H1 (cell line): ENCODE measurements at regions not wholly inside any gene's neighbourhood (a gene's known extent, or its start where the extent isn't known, plus 50 kb on each side); places are given as distances from the start of the nearest gene placed in this dataset.

Source experiments
- CTCF ChIA-PET: fragments of 300-600 bp; sonication (Branson Sonifier 250); formaldehyde crosslinking; loops from one replicate; lab custom pipeline; 2021; ENCODE audit not compliant: partially characterized antibody; lab: Charles Lee
- POLR2A ChIA-PET: fragments of 300-600 bp; sonication (Branson Sonifier 250); formaldehyde crosslinking; loops from one replicate; lab custom pipeline; 2021; ENCODE audit warnings: inconsistent platforms; ENCODE audit not compliant: partially characterized antibody; lab: Charles Lee
- DNase-seq, 2 experiments: peaks; one replicate each; pipeline versions ENCODE4 v3.0.0 to v3.0.0-alpha.2; 2010 to 2022; ENCODE audit warnings: low spot score in 2 of 2, low read depth in 1 of 2, mixed read lengths in 1 of 2
- FAIRE-seq: peaks from 2 replicates; lab custom pipeline; 2011; peaks lifted over from hg19 to GRCh38; lab: Jason Lieb, UNC
- H2AFZ ChIP-seq: 2 replicates; pipeline ENCODE4 v1.8.1; 2012; ENCODE audit warnings: low read length, inconsistent platforms
- H2AK5ac ChIP-seq: 2 replicates; pipeline ENCODE4 v1.6.1; 2013; ENCODE audit warnings: low read depth, low read length
- H2BK120ac ChIP-seq: replicated peaks from 2 replicates; pipeline ENCODE3; 2013; ENCODE audit warnings: low read depth, low read length, inconsistent platforms
- H2BK12ac ChIP-seq: 2 replicates; pipeline ENCODE4 v1.6.1; 2013; ENCODE audit warnings: low read depth, low read length
- H2BK15ac ChIP-seq: 2 replicates; pipeline ENCODE4 v1.6.1; 2013; ENCODE audit warnings: low read length
- H2BK20ac ChIP-seq: 2 replicates; pipeline ENCODE4 v1.6.1; 2013; ENCODE audit warnings: low read length
- H2BK5ac ChIP-seq: 2 replicates; pipeline ENCODE4 v1.6.1; 2013; ENCODE audit warnings: low read depth, low read length
- H3K14ac ChIP-seq: 2 replicates; pipeline ENCODE4 v1.6.1; 2013; ENCODE audit warnings: inconsistent platforms; ENCODE audit not compliant: insufficient read length
- H3K18ac ChIP-seq: 2 replicates; pipeline ENCODE4 v1.6.1; 2013; ENCODE audit warnings: low read length; ENCODE audit errors: extremely low read depth
- H3K23ac ChIP-seq: 2 replicates; pipeline ENCODE4 v1.6.1; 2013; ENCODE audit warnings: inconsistent platforms; ENCODE audit not compliant: insufficient read length
- H3K23me2 ChIP-seq: 2 replicates; pipeline ENCODE4 v1.6.1; 2013; ENCODE audit warnings: low read depth, low read length
- H3K27ac ChIP-seq: 2 replicates; pipeline ENCODE4 v1.6.1; 2011; ENCODE audit warnings: low read depth, low read length, inconsistent platforms
- H3K27me3 ChIP-seq, 4 experiments: replicated peaks in 1 of 4; 1 replicate in 1 of 4; 2 replicates in 3 of 4; pipeline versions ENCODE4 v1.6.1 to v1.8.1; 2011 to 2013; ENCODE audit warnings: low read length in 3 of 4, mild to moderate bottlenecking in 3 of 4, inconsistent platforms in 2 of 4, mixed read lengths in 2 of 4, moderate library complexity in 1 of 4; ENCODE audit not compliant: control insufficient read depth in 3 of 4, insufficient read depth in 3 of 4; ENCODE audit errors: extremely low read depth in 1 of 4
- H3K36me3 ChIP-seq, 4 experiments: 2 replicates each; pipeline versions ENCODE4 v1.6.1 to v1.8.1; 2011 to 2013; ENCODE audit warnings: mild to moderate bottlenecking in 4 of 4, low read length in 3 of 4, moderate library complexity in 2 of 4, control low read depth in 1 of 4, inconsistent platforms in 1 of 4; ENCODE audit not compliant: insufficient read depth in 4 of 4, control insufficient read depth in 2 of 4
- H3K4ac ChIP-seq: replicated peaks from 2 replicates; pipeline ENCODE3; 2013; ENCODE audit warnings: low read length, low read depth, mixed read lengths, inconsistent platforms; ENCODE audit not compliant: insufficient read length
- H3K4me1 ChIP-seq, 4 experiments: replicated peaks in 1 of 4; 1 replicate in 1 of 4; 2 replicates in 3 of 4; pipeline versions ENCODE4 v1.6.1 to v1.8.1; 2011 to 2013; ENCODE audit warnings: low read length in 3 of 4, inconsistent platforms in 2 of 4, mixed read lengths in 1 of 4; ENCODE audit not compliant: insufficient read depth in 4 of 4, control insufficient read depth in 3 of 4
- H3K4me2 ChIP-seq, 2 experiments: 2 replicates each; pipeline versions ENCODE4 v1.6.1 to v1.8.1; 2011 to 2013; ENCODE audit warnings: low read depth in 2 of 2, low read length in 2 of 2, control low read depth in 1 of 2, inconsistent platforms in 1 of 2, mild to moderate bottlenecking in 1 of 2; ENCODE audit not compliant: insufficient read depth in 1 of 2
- H3K4me3 ChIP-seq, 4 experiments: fragments of 200-600, 300-600 bp in 1 of 4; sonication (generic), shearing (Covaris generic), sonication (Bioruptor Twin) in 1 of 4; 2 replicates each; pipeline versions ENCODE4 v1.5.1 to v1.8.1; 2011 to 2016; ENCODE audit warnings: low read length in 4 of 4, low read depth in 3 of 4, control low read depth in 2 of 4, inconsistent platforms in 2 of 4, mild to moderate bottlenecking in 2 of 4, mixed read lengths in 1 of 4, moderate library complexity in 1 of 4; ENCODE audit not compliant: insufficient read depth in 2 of 4; ENCODE audit errors: extremely low read depth in 1 of 4
- H3K56ac ChIP-seq: replicated peaks from 2 replicates; pipeline ENCODE3; 2013; ENCODE audit warnings: low read depth, mild to moderate bottlenecking, mixed read lengths, low read length, inconsistent platforms; ENCODE audit not compliant: insufficient read length
- H3K79me1 ChIP-seq: 2 replicates; pipeline ENCODE4 v1.6.1; 2013; ENCODE audit warnings: low read depth, low read length, control low read depth
- H3K79me2 ChIP-seq, 2 experiments: 2 replicates each; pipeline versions ENCODE4 v1.6.1 to v1.8.1; 2012 to 2013; ENCODE audit warnings: low read length in 2 of 2, mild to moderate bottlenecking in 2 of 2, inconsistent platforms in 1 of 2; ENCODE audit not compliant: insufficient read depth in 2 of 2, control insufficient read depth in 1 of 2
- H3K9ac ChIP-seq, 4 experiments: replicated peaks in 1 of 4; 1 replicate in 1 of 4; 2 replicates in 3 of 4; pipeline versions ENCODE4 v1.6.1 to v1.8.1; 2011 to 2013; ENCODE audit warnings: low read depth in 3 of 4, low read length in 3 of 4, control low read depth in 2 of 4, mild to moderate bottlenecking in 2 of 4, moderate library complexity in 2 of 4, inconsistent platforms in 1 of 4; ENCODE audit errors: extremely low read depth in 1 of 4
- H3K9me3 ChIP-seq, 2 experiments: 2 replicates each; pipeline versions ENCODE4 v1.6.1 to v1.8.1; 2012 to 2013; ENCODE audit warnings: mild to moderate bottlenecking in 2 of 2, moderate library complexity in 2 of 2, control low read depth in 1 of 2, inconsistent platforms in 1 of 2, low read depth in 1 of 2, low read length in 1 of 2, mixed read lengths in 1 of 2; ENCODE audit not compliant: insufficient read depth in 2 of 2
- H4K20me1 ChIP-seq, 2 experiments: replicated peaks in 1 of 2; 2 replicates each; pipeline versions ENCODE3 to v1.8.1; 2011 to 2013; ENCODE audit warnings: inconsistent platforms in 2 of 2, low read length in 2 of 2, mild to moderate bottlenecking in 1 of 2; ENCODE audit not compliant: insufficient read depth in 2 of 2, control insufficient read depth in 1 of 2
- H4K5ac ChIP-seq: 2 replicates; pipeline ENCODE4 v1.6.1; 2013; ENCODE audit warnings: low read length, low read depth, mixed read lengths, inconsistent platforms; ENCODE audit not compliant: insufficient read length
- H4K8ac ChIP-seq: 2 replicates; pipeline ENCODE4 v1.8.0; 2013; ENCODE audit warnings: mild to moderate bottlenecking, moderate library complexity, low read length, inconsistent platforms; ENCODE audit not compliant: insufficient read depth; ENCODE audit errors: extremely low read depth
- H4K91ac ChIP-seq: replicated peaks from 2 replicates; pipeline ENCODE3; 2013; ENCODE audit warnings: low read length, mixed read lengths, inconsistent platforms; ENCODE audit not compliant: insufficient read length
- CTBP2 ChIP-seq: IDR thresholded peaks from 2 replicates; pipeline ENCODE4 v1.7.0; 2011; ENCODE audit warnings: borderline replicate concordance, mild to moderate bottlenecking, moderate library complexity, mixed read lengths, low read length; ENCODE audit not compliant: insufficient read depth, insufficient read length
- EZH2 ChIP-seq: fragments of 200-600 bp; sonication (generic); IDR thresholded peaks from 2 replicates; pipeline ENCODE4 v1.7.1; 2012; ENCODE audit warnings: low read depth, mild to moderate bottlenecking, moderate library complexity, low read length, inconsistent platforms; ENCODE audit not compliant: severe bottlenecking
- JUN ChIP-seq: IDR thresholded peaks from 2 replicates; pipeline ENCODE4 v1.6.1; 2011; ENCODE audit warnings: low read depth, mild to moderate bottlenecking, improper control_type of control experiment, low read length
- KDM4A ChIP-seq: IDR thresholded peaks from one replicate; pipeline ENCODE4 v1.7.1; 2012; ENCODE audit warnings: low read depth, mild to moderate bottlenecking, moderate library complexity, low read length, inconsistent platforms; ENCODE audit not compliant: severe bottlenecking
- MAX ChIP-seq: IDR thresholded peaks from 2 replicates; pipeline ENCODE4 v1.6.1; 2012; ENCODE audit warnings: inconsistent platforms
- PHF8 ChIP-seq: fragments of 200-600 bp; sonication (generic); conservative IDR thresholded peaks from 2 replicates; pipeline ENCODE4 v1.7.1; 2012; ENCODE audit warnings: low read depth, mild to moderate bottlenecking, inconsistent platforms, low read length, moderate library complexity

- Histone ChIP-seq H3K14ac (no peak overlapping the region), H3K9ac (no peak overlapping the region), H2BK12ac (no peak overlapping the region)
- TF ChIP-seq PHF8 (no peak), CTBP2 (no peak), JUN (no peak), MAX (no peak), KDM4A (no peak), EZH2 (no peak)
- TF ChIP-seq, all 59 proteins: peak for 0
- no peaks in the 10 kb centered on the region for H3K4me1 ChIP-seq
- no peaks in the 10 kb centered on the region for H3K27me3 ChIP-seq
- no peaks in the 10 kb centered on the region for H3K36me3 ChIP-seq
- H2BK15ac ChIP-seq: no peak overlapping the region
- FAIRE-seq (no peak), DNase-seq (no peak)
- H2BK120ac ChIP-seq: no peak overlapping the region
- H3K9me3 ChIP-seq: peaks cover 0 to 4% of the 10 kb centered on the region in 2 experiments; a peak in 1 of 4 replicates
- H4K20me1 ChIP-seq: no peaks in the 10 kb centered on the region
- H4K91ac ChIP-seq: no peak overlapping the region
- H2BK5ac ChIP-seq: no peak overlapping the region
- H3K4me2 ChIP-seq: no peak overlapping the region
- H2AFZ ChIP-seq: no peak overlapping the region
- H3K23me2 ChIP-seq: no peaks in the 10 kb centered on the region
- H3K4me3 ChIP-seq: no peak overlapping the region
- no peak overlapping the region for H3K18ac ChIP-seq
- H3K56ac ChIP-seq: no peak overlapping the region
- H2BK20ac ChIP-seq: no peak overlapping the region
- H3K4ac ChIP-seq: no peak overlapping the region
- no peak overlapping the region for H2AK5ac ChIP-seq
- ChIA-PET POLR2A (no interaction called here), CTCF (no interaction called here)
- no peaks in the 10 kb centered on the region for H3K79me1 ChIP-seq
- no peak overlapping the region for H3K27ac ChIP-seq
- no peak overlapping the region for H4K5ac ChIP-seq
- H3K79me2 ChIP-seq: no peaks in the 10 kb centered on the region
- H4K8ac ChIP-seq: no peak overlapping the region
- H3K23ac ChIP-seq: no peak overlapping the region
Measured at GRCh38 chr6:126605089-126605488, 265.2 kb downstream of the CENPW start.
